GM06990 (cell line): ENCODE measurements at regions not wholly inside any gene's neighbourhood (a gene's known extent, or its start where the extent isn't known, plus 50 kb on each side); places are given as distances from the start of the nearest gene placed in this dataset.

Experiments
- DNase-seq: peaks from one replicate; pipeline ENCODE4 v3.0.0-alpha.2; 2011; ENCODE audit not compliant: insufficient read length; ENCODE audit errors: extremely low read depth
- H3K27me3 ChIP-seq: replicated peaks from 2 replicates; pipeline ENCODE4 v1.6.0; 2011; ENCODE audit warnings: low read length; ENCODE audit not compliant: control insufficient read depth, insufficient read depth
- H3K36me3 ChIP-seq: 2 replicates; pipeline ENCODE4 v1.5.1; 2011; ENCODE audit warnings: low read length; ENCODE audit not compliant: control insufficient read depth, insufficient read depth
- H3K4me3 ChIP-seq: replicated peaks from 2 replicates; pipeline ENCODE4 v1.5.1; 2011; ENCODE audit warnings: low read depth, mild to moderate bottlenecking, control low read depth, low read length
- TF ChIP-seq, protein P1 (sequence below): IDR thresholded peaks from 2 replicates; pipeline ENCODE4 v1.5.1; 2011; ENCODE audit warnings: low read length, control low read depth, mild to moderate bottlenecking, inconsistent platforms; ENCODE audit not compliant: insufficient read depth, poor library complexity, severe bottlenecking

GRCh38 chr13:111662451-111662850 lies 342.0 kb downstream of the TEX29 start:
- no peaks in the 10 kb centered on the region for H3K36me3 ChIP-seq
- no peak overlapping the region for H3K4me3 ChIP-seq
- DNase-seq: no peak
- TF ChIP-seq, protein P1, sequence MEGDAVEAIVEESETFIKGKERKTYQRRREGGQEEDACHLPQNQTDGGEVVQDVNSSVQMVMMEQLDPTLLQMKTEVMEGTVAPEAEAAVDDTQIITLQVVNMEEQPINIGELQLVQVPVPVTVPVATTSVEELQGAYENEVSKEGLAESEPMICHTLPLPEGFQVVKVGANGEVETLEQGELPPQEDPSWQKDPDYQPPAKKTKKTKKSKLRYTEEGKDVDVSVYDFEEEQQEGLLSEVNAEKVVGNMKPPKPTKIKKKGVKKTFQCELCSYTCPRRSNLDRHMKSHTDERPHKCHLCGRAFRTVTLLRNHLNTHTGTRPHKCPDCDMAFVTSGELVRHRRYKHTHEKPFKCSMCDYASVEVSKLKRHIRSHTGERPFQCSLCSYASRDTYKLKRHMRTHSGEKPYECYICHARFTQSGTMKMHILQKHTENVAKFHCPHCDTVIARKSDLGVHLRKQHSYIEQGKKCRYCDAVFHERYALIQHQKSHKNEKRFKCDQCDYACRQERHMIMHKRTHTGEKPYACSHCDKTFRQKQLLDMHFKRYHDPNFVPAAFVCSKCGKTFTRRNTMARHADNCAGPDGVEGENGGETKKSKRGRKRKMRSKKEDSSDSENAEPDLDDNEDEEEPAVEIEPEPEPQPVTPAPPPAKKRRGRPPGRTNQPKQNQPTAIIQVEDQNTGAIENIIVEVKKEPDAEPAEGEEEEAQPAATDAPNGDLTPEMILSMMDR: no peak
- no peaks in the 10 kb centered on the region for H3K27me3 ChIP-seq

- Histone ChIP-seq H3K27me3 (no peaks in the 10 kb centered on the region), H3K36me3 (no peaks in the 10 kb centered on the region), H3K4me3 (no peak overlapping the region)
- TF ChIP-seq, protein P1: no peak
- DNase-seq: no peak
Observed at GRCh38 chr13:111662895-111663294, 342.5 kb downstream of the TEX29 start.

GRCh38 chr13:111663505-111663904 lies 343.1 kb downstream of the TEX29 start:
- TF ChIP-seq, protein P1: no peak
- no peak overlapping the region for H3K4me3 ChIP-seq
- no peaks in the 10 kb centered on the region for H3K36me3 ChIP-seq
- H3K27me3 ChIP-seq: no peaks in the 10 kb centered on the region
- DNase-seq: no peak

GRCh38 chr13:111663953-111664421 lies 343.5 kb downstream of the TEX29 start:
- Histone ChIP-seq H3K36me3 (no peaks in the 10 kb centered on the region), H3K4me3 (no peak overlapping the region), H3K27me3 (no peaks in the 10 kb centered on the region)
- no peak for DNase-seq
- TF ChIP-seq, protein P1: no peak

DNA sequence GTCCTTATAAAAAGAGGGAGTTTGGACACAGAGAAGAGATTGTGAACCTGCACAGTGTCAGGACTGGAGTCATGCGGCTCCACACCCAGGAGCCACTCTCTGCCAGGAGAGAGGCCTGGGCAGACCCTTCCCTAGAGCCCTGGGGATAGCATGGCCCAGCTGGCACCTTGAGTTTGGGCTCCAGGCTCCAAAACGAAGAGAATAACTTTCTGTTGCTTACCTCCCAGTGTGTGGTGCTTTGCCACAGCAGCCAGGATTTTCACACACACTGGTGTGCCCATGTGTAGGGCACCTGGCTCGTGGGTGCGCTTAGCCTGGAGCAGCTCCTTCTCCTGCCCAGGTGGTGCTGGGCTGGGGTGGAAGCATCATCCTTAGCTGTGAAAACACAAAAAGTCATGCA lies 344.3 kb downstream of the TEX29 start:
- no peak overlapping the region for H3K4me3 ChIP-seq
- TF ChIP-seq, protein P1: no peak
- DNase-seq: no peak
- no peaks in the 10 kb centered on the region for H3K27me3 ChIP-seq
- no peaks in the 10 kb centered on the region for H3K36me3 ChIP-seq

DNA sequence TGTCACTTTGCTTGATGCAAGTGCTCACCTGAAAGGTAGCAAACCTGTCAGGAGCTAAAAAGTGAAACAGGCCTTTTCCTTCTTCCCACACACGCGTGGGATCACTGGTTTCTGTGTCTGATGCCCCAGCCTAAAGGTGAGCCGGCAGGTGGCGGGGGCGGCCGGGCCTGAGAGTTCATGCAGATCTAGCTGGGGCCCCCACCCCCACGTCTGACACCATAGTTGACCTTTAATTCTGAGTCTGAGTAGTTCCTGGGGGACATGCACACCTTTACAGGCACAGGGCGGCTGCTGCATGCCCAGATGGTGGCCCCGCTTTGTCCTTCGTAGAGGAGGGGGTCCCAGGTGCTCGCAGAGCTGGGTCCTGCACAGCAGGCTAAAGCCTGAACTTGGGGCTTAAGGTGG lies 345.3 kb downstream of the TEX29 start:
- no peak for DNase-seq
- Histone ChIP-seq H3K4me3 (no peak overlapping the region), H3K27me3 (no peaks in the 10 kb centered on the region), H3K36me3 (no peaks in the 10 kb centered on the region)
- TF ChIP-seq, protein P1: no peak
